ENCODE measurements at regions not wholly inside any gene's neighbourhood (a gene's known extent, or its start where the extent isn't known, plus 50 kb on each side); places are given as distances from the start of the nearest gene placed in this dataset.
A peak's percentile ranks its signal among the peaks of the same experiment; 100 is the strongest.
"Not testable (repeated sequence)": the region's sequence is repeated elsewhere in the genome, so short reads cannot be mapped to it uniquely, and the experiment has no call there.

GRCh38 chr4:127500242-127500641, 132.5 kb upstream of the INTU start:
- 100% methylated on average over 1 of the region's 2 CpGs for WGBS (ENCODE audit: insufficient coverage)
- no peaks in the 10 kb centered on the region for H3K9me3 ChIP-seq (replicated peaks; ENCODE audit: control insufficient read depth, low read depth, low read length)
- no peaks in the 10 kb centered on the region for H3K27me3 ChIP-seq (ENCODE audit: control insufficient read depth, insufficient read depth, low read length)
- no peak for DNase-seq
- H3K4me1 ChIP-seq (ENCODE audit: control insufficient read depth, insufficient read depth, low read length) = peaks cover 5% of the 10 kb centered on the region
- H3K36me3 ChIP-seq (ENCODE audit: control insufficient read depth, insufficient read depth, low read length) = no peaks in the 10 kb centered on the region
- no peak overlapping the region for H3K4me3 ChIP-seq (ENCODE audit: low read length)
- no peak overlapping the region for H3K27ac ChIP-seq (ENCODE audit: low read length)

GRCh38 chr4:127501103-127501502, 131.7 kb upstream of the INTU start:
- H3K4me3 ChIP-seq (ENCODE audit: low read length) = no peak overlapping the region
- H3K27me3 ChIP-seq (ENCODE audit: control insufficient read depth, insufficient read depth, low read length) = no peaks in the 10 kb centered on the region
- peaks cover 5% of the 10 kb centered on the region for H3K4me1 ChIP-seq (ENCODE audit: control insufficient read depth, insufficient read depth, low read length)
- DNase-seq = peak; percentile 60
- no peaks in the 10 kb centered on the region for H3K36me3 ChIP-seq (ENCODE audit: control insufficient read depth, insufficient read depth, low read length)
- no peaks in the 10 kb centered on the region for H3K9me3 ChIP-seq (replicated peaks; ENCODE audit: control insufficient read depth, low read depth, low read length)
- H3K27ac ChIP-seq (ENCODE audit: low read length) = peak overlapping the region; percentile 22

DNA sequence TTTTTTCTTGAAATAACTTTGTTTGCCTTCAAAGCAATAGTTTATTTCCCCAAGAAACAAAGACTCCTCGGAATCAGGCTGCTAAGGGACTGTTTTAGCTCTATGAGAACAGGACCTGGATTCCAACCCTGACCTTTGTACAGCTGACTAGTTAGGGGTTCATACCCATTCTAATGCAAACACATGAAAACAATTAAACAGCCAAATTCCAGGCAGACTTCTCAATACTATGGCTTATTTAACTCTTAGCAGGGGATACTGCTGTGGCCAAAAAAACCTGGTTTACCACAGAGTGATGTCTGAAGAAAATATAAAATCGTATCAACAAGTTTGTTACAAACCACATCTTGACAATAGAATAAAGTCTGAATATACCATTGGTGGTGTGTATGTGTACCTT, 129.6 kb upstream of the INTU start:
- no peak for DNase-seq
- no CpG with 5 or more reads among the region's 2 CpGs for WGBS (ENCODE audit: insufficient coverage)
- Histone ChIP-seq H3K9me3 (replicated peaks; ENCODE audit: control insufficient read depth, low read depth, low read length) (no peaks in the 10 kb centered on the region), H3K4me3 (ENCODE audit: low read length) (no peak overlapping the region), H3K27me3 (ENCODE audit: control insufficient read depth, insufficient read depth, low read length) (no peaks in the 10 kb centered on the region), H3K4me1 (ENCODE audit: control insufficient read depth, insufficient read depth, low read length) (peaks cover 5% of the 10 kb centered on the region), H3K27ac (ENCODE audit: low read length) (no peak overlapping the region), H3K36me3 (ENCODE audit: control insufficient read depth, insufficient read depth, low read length) (no peaks in the 10 kb centered on the region)

- no peaks in the 10 kb centered on the region for H3K36me3 ChIP-seq (ENCODE audit: control insufficient read depth, insufficient read depth, low read length)
- H3K27ac ChIP-seq (ENCODE audit: low read length) = no peak overlapping the region
- H3K4me1 ChIP-seq (ENCODE audit: control insufficient read depth, insufficient read depth, low read length) = peaks cover 5% of the 10 kb centered on the region
- peak; percentile 88 for DNase-seq
- WGBS (ENCODE audit: insufficient coverage) = no CpG with 5 or more reads among the region's 1 CpG
- H3K27me3 ChIP-seq (ENCODE audit: control insufficient read depth, insufficient read depth, low read length) = no peaks in the 10 kb centered on the region
- H3K9me3 ChIP-seq (replicated peaks; ENCODE audit: control insufficient read depth, low read depth, low read length) = no peaks in the 10 kb centered on the region
- H3K4me3 ChIP-seq (ENCODE audit: low read length) = no peak overlapping the region
These were observed 127.6 kb upstream of the INTU start for GRCh38 chr4:127505203-127505602.

DNA sequence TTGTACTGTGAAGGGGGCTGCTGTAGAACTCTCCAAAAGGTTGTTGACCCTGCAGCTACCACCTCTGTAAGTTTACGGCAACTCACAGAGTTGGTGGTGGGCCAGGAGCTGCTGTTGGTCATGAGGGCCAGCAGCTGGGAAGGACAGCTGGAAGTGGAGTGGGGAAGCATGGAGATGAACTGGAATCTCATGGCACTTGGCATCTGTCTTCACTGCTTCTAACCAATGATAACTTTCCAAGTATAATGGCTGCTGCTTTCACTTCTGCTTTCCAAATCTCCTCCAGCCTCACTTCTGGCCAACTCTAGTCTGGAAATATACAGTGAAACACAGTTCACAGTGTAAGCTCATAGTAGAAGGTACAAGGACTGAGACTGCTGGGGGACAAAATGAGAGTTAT, 126.5 kb upstream of the INTU start:
- Histone ChIP-seq H3K36me3 (ENCODE audit: control insufficient read depth, insufficient read depth, low read length) (no peaks in the 10 kb centered on the region), H3K4me3 (ENCODE audit: low read length) (no peak overlapping the region), H3K27me3 (ENCODE audit: control insufficient read depth, insufficient read depth, low read length) (no peaks in the 10 kb centered on the region), H3K4me1 (ENCODE audit: control insufficient read depth, insufficient read depth, low read length) (no peaks in the 10 kb centered on the region), H3K27ac (ENCODE audit: low read length) (peak overlapping the region; percentile 5), H3K9me3 (replicated peaks; ENCODE audit: control insufficient read depth, low read depth, low read length) (no peaks in the 10 kb centered on the region)
- DNase-seq = peak; percentile 53
- WGBS (ENCODE audit: insufficient coverage) = 83% methylated on average over 1 of the region's 1 CpG

- H3K4me3 ChIP-seq (ENCODE audit: low read length) = no peak overlapping the region
- H3K27ac ChIP-seq (ENCODE audit: low read length) = no peak overlapping the region
- no peaks in the 10 kb centered on the region for H3K36me3 ChIP-seq (ENCODE audit: control insufficient read depth, insufficient read depth, low read length)
- no CpG with 5 or more reads among the region's 1 CpG for WGBS (ENCODE audit: insufficient coverage)
- no peaks in the 10 kb centered on the region for H3K27me3 ChIP-seq (ENCODE audit: control insufficient read depth, insufficient read depth, low read length)
- peak; percentile 68 for DNase-seq
- no peaks in the 10 kb centered on the region for H3K9me3 ChIP-seq (replicated peaks; ENCODE audit: control insufficient read depth, low read depth, low read length)
- H3K4me1 ChIP-seq (ENCODE audit: control insufficient read depth, insufficient read depth, low read length) = no peaks in the 10 kb centered on the region
These were observed 123.6 kb upstream of the INTU start for GRCh38 chr4:127509155-127509554.

DNA sequence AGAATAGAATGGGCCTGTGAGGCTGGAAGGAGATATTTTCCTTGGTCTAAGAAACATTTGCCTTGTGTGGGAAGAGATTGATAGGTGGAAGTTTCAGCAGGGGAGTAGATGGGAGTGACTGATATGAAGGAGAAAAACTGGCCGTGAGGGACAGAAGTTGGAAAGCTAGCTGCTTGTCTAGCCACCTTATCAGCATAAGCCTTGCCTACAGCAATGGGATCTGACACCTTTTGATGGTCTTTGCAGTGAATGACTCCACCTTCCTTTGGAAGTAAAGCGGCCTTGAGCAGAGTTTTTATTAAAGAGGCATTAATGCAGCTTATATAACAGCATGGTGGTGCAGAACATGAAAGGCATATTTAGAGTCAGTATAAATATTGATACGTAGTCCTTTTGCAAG, 120.1 kb upstream of the INTU start:
- not testable (repeated sequence) for H3K9me3 ChIP-seq (replicated peaks; ENCODE audit: control insufficient read depth, low read depth, low read length); H3K27me3 ChIP-seq (ENCODE audit: control insufficient read depth, insufficient read depth, low read length); DNase-seq; H3K36me3 ChIP-seq (ENCODE audit: control insufficient read depth, insufficient read depth, low read length); H3K27ac ChIP-seq (ENCODE audit: low read length); H3K4me3 ChIP-seq (ENCODE audit: low read length); H3K4me1 ChIP-seq (ENCODE audit: control insufficient read depth, insufficient read depth, low read length)
- 86% methylated on average over 2 of the region's 3 CpGs for WGBS (ENCODE audit: insufficient coverage)

GRCh38 chr4:127515259-127515658, 117.5 kb upstream of the INTU start:
- WGBS (ENCODE audit: insufficient coverage) = 73% methylated on average over 7 of the region's 7 CpGs
- not testable (repeated sequence) for H3K27ac ChIP-seq (ENCODE audit: low read length); H3K4me3 ChIP-seq (ENCODE audit: low read length); H3K4me1 ChIP-seq (ENCODE audit: control insufficient read depth, insufficient read depth, low read length); H3K36me3 ChIP-seq (ENCODE audit: control insufficient read depth, insufficient read depth, low read length); H3K27me3 ChIP-seq (ENCODE audit: control insufficient read depth, insufficient read depth, low read length); DNase-seq; H3K9me3 ChIP-seq (replicated peaks; ENCODE audit: control insufficient read depth, low read depth, low read length)

GRCh38 chr4:127518046-127518445, 114.7 kb upstream of the INTU start:
- H3K9me3 ChIP-seq (replicated peaks; ENCODE audit: control insufficient read depth, low read depth, low read length) = no peaks in the 10 kb centered on the region
- H3K27ac ChIP-seq (ENCODE audit: low read length) = no peak overlapping the region
- H3K27me3 ChIP-seq (ENCODE audit: control insufficient read depth, insufficient read depth, low read length) = no peaks in the 10 kb centered on the region
- H3K4me3 ChIP-seq (ENCODE audit: low read length) = no peak overlapping the region
- H3K36me3 ChIP-seq (ENCODE audit: control insufficient read depth, insufficient read depth, low read length) = no peaks in the 10 kb centered on the region
- H3K4me1 ChIP-seq (ENCODE audit: control insufficient read depth, insufficient read depth, low read length) = no peaks in the 10 kb centered on the region
- DNase-seq = no peak

DNA sequence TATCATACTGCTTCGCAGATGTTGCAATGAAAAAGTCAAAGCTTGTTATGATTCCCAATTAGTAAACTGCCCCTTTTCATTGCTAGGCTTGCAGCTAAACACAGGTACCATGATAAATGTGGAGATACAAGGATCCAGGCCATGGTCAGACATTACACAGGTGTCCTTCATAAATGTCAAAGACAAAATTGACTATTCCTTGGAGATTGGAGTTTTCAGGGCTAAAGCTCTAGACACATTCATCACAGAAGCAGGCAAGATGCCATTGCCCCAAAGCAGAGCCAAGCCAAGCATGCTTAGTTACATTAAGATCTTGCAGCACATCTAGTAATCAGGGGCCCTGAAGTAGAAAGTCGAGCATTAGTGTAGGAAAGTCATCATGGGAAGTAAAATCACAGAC, 111.3 kb upstream of the INTU start:
- no peaks in the 10 kb centered on the region for H3K9me3 ChIP-seq (replicated peaks; ENCODE audit: control insufficient read depth, low read depth, low read length)
- no peaks in the 10 kb centered on the region for H3K36me3 ChIP-seq (ENCODE audit: control insufficient read depth, insufficient read depth, low read length)
- H3K4me1 ChIP-seq (ENCODE audit: control insufficient read depth, insufficient read depth, low read length) = no peaks in the 10 kb centered on the region
- no peak overlapping the region for H3K27ac ChIP-seq (ENCODE audit: low read length)
- no peak overlapping the region for H3K4me3 ChIP-seq (ENCODE audit: low read length)
- no peak for DNase-seq
- H3K27me3 ChIP-seq (ENCODE audit: control insufficient read depth, insufficient read depth, low read length) = no peaks in the 10 kb centered on the region
- WGBS (ENCODE audit: insufficient coverage) = no CpG with 5 or more reads among the region's 2 CpGs

- Histone ChIP-seq H3K4me3 (ENCODE audit: low read length) (no peak overlapping the region), H3K27ac (ENCODE audit: low read length) (no peak overlapping the region), H3K9me3 (replicated peaks; ENCODE audit: control insufficient read depth, low read depth, low read length) (no peaks in the 10 kb centered on the region), H3K36me3 (ENCODE audit: control insufficient read depth, insufficient read depth, low read length) (no peaks in the 10 kb centered on the region), H3K27me3 (ENCODE audit: control insufficient read depth, insufficient read depth, low read length) (no peaks in the 10 kb centered on the region), H3K4me1 (ENCODE audit: control insufficient read depth, insufficient read depth, low read length) (peaks cover 1% of the 10 kb centered on the region)
- no peak for DNase-seq
- WGBS (ENCODE audit: insufficient coverage) = 100% methylated on average over 1 of the region's 1 CpG
These were observed 109.4 kb upstream of the INTU start for GRCh38 chr4:127523369-127523768.
